ENCODE measurements at regions not wholly inside any gene's neighbourhood (a gene's known extent, or its start where the extent isn't known, plus 50 kb on each side); places are given as distances from the start of the nearest gene placed in this dataset.

DNA sequence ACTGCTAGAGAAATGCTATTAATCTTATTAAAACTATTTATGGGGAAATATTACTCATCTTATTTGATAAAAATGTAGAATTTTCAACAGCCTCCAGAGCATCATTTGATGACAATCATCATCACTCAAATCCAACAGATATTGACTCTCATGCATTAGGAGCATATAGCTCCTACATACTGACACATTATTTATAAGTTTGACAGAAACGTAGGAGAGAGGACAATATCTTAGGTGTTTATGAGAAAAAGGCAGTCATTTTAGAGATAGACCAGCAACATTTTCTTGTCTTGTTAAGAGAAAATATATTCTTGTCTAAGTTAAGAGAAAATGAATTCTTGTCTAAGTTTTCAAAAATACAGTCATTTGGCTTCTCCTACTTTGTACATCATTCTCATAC lies 2550.2 kb downstream of the PCDH7 start:
- H3K79me1 ChIP-seq (ENCODE audit: insufficient read depth, low read depth, low read length, poor library complexity, severe bottlenecking) = no peaks in the 10 kb centered on the region
- Mint-ChIP-seq H3K4me3 (no peak overlapping the region), H3K27me3 (ENCODE audit: low read depth) (no peaks in the 10 kb centered on the region), H3K4me1 (no peaks in the 10 kb centered on the region), H3K9me3 (no peaks in the 10 kb centered on the region; a peak in 1 of 5 replicates), H3K36me3 (ENCODE audit: insufficient read depth in 1 of 3, low read depth in 3 of 3) (no peaks in the 10 kb centered on the region), H3K27ac (no peak overlapping the region)
- H3K27me3 ChIP-seq (ENCODE audit: insufficient read depth, low read length) = no peaks in the 10 kb centered on the region
- H2BK120ac ChIP-seq (ENCODE audit: low read depth, low read length, poor library complexity, severe bottlenecking) = no peak overlapping the region
- no peak overlapping the region for H2AFZ ChIP-seq (ENCODE audit: low read length)
- H2BK12ac ChIP-seq (ENCODE audit: insufficient read length, low read depth, low read length) = no peak overlapping the region
- no peaks in the 10 kb centered on the region for H3K4me1 ChIP-seq (ENCODE audit: insufficient read depth, low read length)
- H4K91ac ChIP-seq (ENCODE audit: insufficient read length, low read depth, low read length) = no peak overlapping the region
- H3K9ac ChIP-seq (ENCODE audit: extremely low read depth, insufficient read length, low read length) = no peak overlapping the region
- H2BK15ac ChIP-seq (ENCODE audit: low read depth, low read length) = no peak overlapping the region
- H3K4me2 ChIP-seq (ENCODE audit: insufficient read depth, insufficient read length, low read length) = no peak overlapping the region
- H3K18ac ChIP-seq (ENCODE audit: insufficient read length, low read depth, low read length) = no peak overlapping the region
- H3K9me3 ChIP-seq (ENCODE audit: control insufficient read depth, low read depth, low read length) = no peaks in the 10 kb centered on the region
- DNase-seq = no peak
- no peak overlapping the region for H2AK5ac ChIP-seq (ENCODE audit: insufficient read length, low read length)
- no peak overlapping the region for H3K23ac ChIP-seq (ENCODE audit: insufficient read length, low read depth, low read length)
- H3K27ac ChIP-seq (ENCODE audit: insufficient read length, low read depth, low read length) = no peak overlapping the region
- no peaks in the 10 kb centered on the region for H4K20me1 ChIP-seq (ENCODE audit: control insufficient read depth, insufficient read depth, insufficient read length)
- H4K8ac ChIP-seq (replicated peaks; ENCODE audit: insufficient read length, low read depth, low read length) = no peak overlapping the region
- no peak overlapping the region for H3T11ph ChIP-seq (ENCODE audit: low read length)
- H3K4ac ChIP-seq (ENCODE audit: low read depth, low read length) = no peak overlapping the region
- no peaks in the 10 kb centered on the region for H3K79me2 ChIP-seq (ENCODE audit: insufficient read depth, low read length)
- H2BK20ac ChIP-seq (ENCODE audit: low read depth, low read length, poor library complexity, severe bottlenecking) = no peak overlapping the region
- H3K56ac ChIP-seq (ENCODE audit: insufficient read length, low read depth, low read length) = no peak overlapping the region
- no peak overlapping the region for H4K5ac ChIP-seq (ENCODE audit: insufficient read length, low read depth, low read length)
- no peak overlapping the region for H2BK5ac ChIP-seq (ENCODE audit: insufficient read length, low read length)
- WGBS (ENCODE audit: extremely low coverage, insufficient read length, low lambda C conversion rate) = no CpG with 5 or more reads among the region's 1 CpG
- TF ChIP-seq, protein P1, sequence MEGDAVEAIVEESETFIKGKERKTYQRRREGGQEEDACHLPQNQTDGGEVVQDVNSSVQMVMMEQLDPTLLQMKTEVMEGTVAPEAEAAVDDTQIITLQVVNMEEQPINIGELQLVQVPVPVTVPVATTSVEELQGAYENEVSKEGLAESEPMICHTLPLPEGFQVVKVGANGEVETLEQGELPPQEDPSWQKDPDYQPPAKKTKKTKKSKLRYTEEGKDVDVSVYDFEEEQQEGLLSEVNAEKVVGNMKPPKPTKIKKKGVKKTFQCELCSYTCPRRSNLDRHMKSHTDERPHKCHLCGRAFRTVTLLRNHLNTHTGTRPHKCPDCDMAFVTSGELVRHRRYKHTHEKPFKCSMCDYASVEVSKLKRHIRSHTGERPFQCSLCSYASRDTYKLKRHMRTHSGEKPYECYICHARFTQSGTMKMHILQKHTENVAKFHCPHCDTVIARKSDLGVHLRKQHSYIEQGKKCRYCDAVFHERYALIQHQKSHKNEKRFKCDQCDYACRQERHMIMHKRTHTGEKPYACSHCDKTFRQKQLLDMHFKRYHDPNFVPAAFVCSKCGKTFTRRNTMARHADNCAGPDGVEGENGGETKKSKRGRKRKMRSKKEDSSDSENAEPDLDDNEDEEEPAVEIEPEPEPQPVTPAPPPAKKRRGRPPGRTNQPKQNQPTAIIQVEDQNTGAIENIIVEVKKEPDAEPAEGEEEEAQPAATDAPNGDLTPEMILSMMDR (conservative IDR thresholded peaks at IDR 0.05) = no peak
- H3K14ac ChIP-seq (ENCODE audit: insufficient read depth, low read length) = no peak overlapping the region
- H3K23me2 ChIP-seq (ENCODE audit: insufficient read length, low read depth, low read length, poor library complexity, severe bottlenecking) = no peaks in the 10 kb centered on the region

All from H9 (cell line).